OCI-LY7 (cell line): ENCODE measurements at regions not wholly inside any gene's neighbourhood (a gene's known extent, or its start where the extent isn't known, plus 50 kb on each side); places are given as distances from the start of the nearest gene placed in this dataset.

Experiments
- BruUV-seq: library from RNA; stranded (reverse); fragments of 400-500 nt; replicated peaks from 2 replicates; lab custom pipeline; 2021; lab: Mats Ljungman, UMichigan
- CTCF ChIA-PET: fragments of 300-600 bp; sonication (Branson Sonifier 250); formaldehyde crosslinking; loops from one replicate; lab custom pipeline; 2022; ENCODE audit warnings: antibody characterized with exemption; ENCODE audit not compliant: unreplicated experiment; lab: Charles Lee
- POLR2A ChIA-PET: fragments of 300-600 bp; sonication (Branson Sonifier 250); formaldehyde crosslinking; loops from one replicate; lab custom pipeline; 2022; ENCODE audit warnings: antibody characterized with exemption; lab: Charles Lee
- DNase-seq: peaks from one replicate; pipeline ENCODE4 v3.0.0-alpha.2; 2015; ENCODE audit warnings: low spot score
- H2AFZ ChIP-seq: fragments of 200-600 bp; sonication (generic), shearing (Covaris generic); 2 replicates; pipeline ENCODE4 v1.6.1; 2014; ENCODE audit warnings: mild to moderate bottlenecking, antibody characterized with exemption, low read length, moderate library complexity
- H3K27ac ChIP-seq: fragments of 200-600 bp; sonication (generic); 2 replicates; pipeline ENCODE4 v1.5.1; 2014; ENCODE audit warnings: mixed run types, low read depth, mild to moderate bottlenecking, moderate library complexity, low read length, inconsistent platforms; ENCODE audit not compliant: poor library complexity, severe bottlenecking
- H3K36me3 ChIP-seq: fragments of 200-600 bp; sonication (generic); 2 replicates; pipeline ENCODE4 v1.6.1; 2014; ENCODE audit warnings: mild to moderate bottlenecking, antibody characterized with exemption, low read length, moderate library complexity, mixed read lengths; ENCODE audit not compliant: insufficient read depth
- H3K4me1 ChIP-seq: fragments of 200-600 bp; sonication (generic); 2 replicates; pipeline ENCODE4 v1.5.1; 2014; ENCODE audit warnings: mild to moderate bottlenecking, low read length; ENCODE audit not compliant: insufficient read depth, poor library complexity, severe bottlenecking
- H3K4me2 ChIP-seq: fragments of 200-600 bp; sonication (generic); 2 replicates; pipeline ENCODE4 v1.6.1; 2014; ENCODE audit warnings: mild to moderate bottlenecking, low read length
- H3K4me3 ChIP-seq: fragments of 200-600 bp; sonication (generic); 2 replicates; pipeline ENCODE4 v1.5.1; 2014; ENCODE audit warnings: mild to moderate bottlenecking, low read depth, low read length; ENCODE audit not compliant: poor library complexity, severe bottlenecking
- H3K79me2 ChIP-seq: fragments of 200-600 bp; sonication (generic); 2 replicates; pipeline ENCODE4 v1.6.1; 2016; ENCODE audit warnings: low read depth, mild to moderate bottlenecking, low read length, moderate library complexity, mixed read lengths; ENCODE audit not compliant: insufficient read depth
- H3K9me2 ChIP-seq: fragments of 200-600 bp; sonication (generic); 2 replicates; pipeline ENCODE4 v1.6.1; 2016; ENCODE audit warnings: mild to moderate bottlenecking, low read length, mixed read lengths; ENCODE audit not compliant: insufficient read depth
- H3K9me3 ChIP-seq: fragments of 200-600 bp; sonication (generic); 2 replicates; pipeline ENCODE4 v1.6.1; 2014; ENCODE audit warnings: mild to moderate bottlenecking, mixed run types, low read length, mixed read lengths
- H4K20me1 ChIP-seq: fragments of 200-600 bp; sonication (generic); 2 replicates; pipeline ENCODE4 v1.6.1; 2014; ENCODE audit warnings: mild to moderate bottlenecking, antibody characterized with exemption, low read length, moderate library complexity, mixed read lengths; ENCODE audit not compliant: insufficient read depth
- CTCF ChIP-seq: fragments of 200-600 bp; sonication (generic); conservative IDR thresholded peaks from 2 replicates; pipeline ENCODE4 v1.5.1; 2014; ENCODE audit warnings: mild to moderate bottlenecking, antibody characterized with exemption, low read length, moderate library complexity, mixed read lengths
- EZH2phosphoT487 ChIP-seq: fragments of 200-600 bp; sonication (generic); IDR thresholded peaks from 2 replicates; pipeline ENCODE4 v1.6.1; 2018; ENCODE audit warnings: low read depth, borderline replicate concordance, mild to moderate bottlenecking, mixed run types, antibody characterized with exemption, low read length, moderate library complexity, mixed read lengths
- intact Hi-C: fragments of 100-400 bp; cut with micrococcal nuclease; formaldehyde crosslinking; loops from one replicate; pipeline ENCODE4 v1.10.0; 2022; ENCODE audit not compliant: unreplicated experiment

DNA sequence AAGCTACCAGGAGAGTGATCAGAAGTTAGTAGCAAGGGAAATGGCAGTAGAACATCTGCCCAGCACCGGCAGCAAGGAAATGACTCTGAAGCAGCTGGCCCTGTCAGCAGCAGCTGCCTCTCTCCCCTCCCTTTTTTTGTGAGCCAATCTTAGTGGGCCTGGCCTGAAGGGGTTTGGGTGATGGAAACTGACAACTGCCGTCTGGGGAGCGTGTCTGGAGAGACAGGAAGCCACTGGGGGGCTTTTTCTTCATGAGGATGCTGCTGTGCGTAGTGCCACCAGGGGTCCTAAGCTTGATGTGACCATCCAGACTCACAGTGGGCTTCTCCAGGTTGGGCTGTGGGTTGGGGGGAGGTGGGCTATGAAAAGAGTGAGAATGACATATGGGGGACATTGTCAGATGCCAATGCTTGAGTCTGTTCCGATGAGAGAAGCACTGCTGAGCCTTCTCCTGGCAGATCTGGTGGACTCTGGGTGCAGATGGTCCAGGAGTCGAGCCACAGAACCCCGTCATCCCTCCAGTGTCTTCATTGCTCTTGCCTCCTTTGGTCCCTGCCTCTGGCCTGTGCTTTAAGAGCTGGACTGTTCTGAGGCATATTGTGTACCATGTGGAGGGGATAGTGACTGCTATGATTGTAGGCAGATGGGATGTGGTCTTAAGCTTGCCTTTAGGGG lies 87.6 kb upstream of the HIF1A start:
- peak; percentile 86 for DNase-seq
- Histone ChIP-seq H3K4me1 (peaks cover 52% of the 10 kb centered on the region), H3K9me3 (no peaks in the 10 kb centered on the region), H3K36me3 (no peaks in the 10 kb centered on the region; the same call in 1 of the 2 replicates), H2AFZ (peak overlapping the region; percentile 68), H4K20me1 (no peaks in the 10 kb centered on the region), H3K4me2 (peak overlapping the region; percentile 43), H3K4me3 (no peak overlapping the region), H3K27ac (peak overlapping the region; percentile 6), H3K79me2 (no peaks in the 10 kb centered on the region), H3K9me2 (no peaks in the 10 kb centered on the region)
- TF ChIP-seq CTCF: peak; percentile 73
- TF ChIP-seq EZH2phosphoT487: no peak
- CTCF ChIA-PET: interaction anchor here (0.7 kb wide), 1 partner anchor 19 kb away, joined by 3 read pairs; no protein-coding TSS in a partner anchor
- intact Hi-C loops: no loop called here
- BruUV-seq: no TSS peak
- POLR2A ChIA-PET: interaction anchor here (0.6 to 1.2 kb wide), 7 partner anchors 9 to 360 kb away, joined by 3 to 5 read pairs (median 3); no protein-coding TSS in a partner anchor

DNA sequence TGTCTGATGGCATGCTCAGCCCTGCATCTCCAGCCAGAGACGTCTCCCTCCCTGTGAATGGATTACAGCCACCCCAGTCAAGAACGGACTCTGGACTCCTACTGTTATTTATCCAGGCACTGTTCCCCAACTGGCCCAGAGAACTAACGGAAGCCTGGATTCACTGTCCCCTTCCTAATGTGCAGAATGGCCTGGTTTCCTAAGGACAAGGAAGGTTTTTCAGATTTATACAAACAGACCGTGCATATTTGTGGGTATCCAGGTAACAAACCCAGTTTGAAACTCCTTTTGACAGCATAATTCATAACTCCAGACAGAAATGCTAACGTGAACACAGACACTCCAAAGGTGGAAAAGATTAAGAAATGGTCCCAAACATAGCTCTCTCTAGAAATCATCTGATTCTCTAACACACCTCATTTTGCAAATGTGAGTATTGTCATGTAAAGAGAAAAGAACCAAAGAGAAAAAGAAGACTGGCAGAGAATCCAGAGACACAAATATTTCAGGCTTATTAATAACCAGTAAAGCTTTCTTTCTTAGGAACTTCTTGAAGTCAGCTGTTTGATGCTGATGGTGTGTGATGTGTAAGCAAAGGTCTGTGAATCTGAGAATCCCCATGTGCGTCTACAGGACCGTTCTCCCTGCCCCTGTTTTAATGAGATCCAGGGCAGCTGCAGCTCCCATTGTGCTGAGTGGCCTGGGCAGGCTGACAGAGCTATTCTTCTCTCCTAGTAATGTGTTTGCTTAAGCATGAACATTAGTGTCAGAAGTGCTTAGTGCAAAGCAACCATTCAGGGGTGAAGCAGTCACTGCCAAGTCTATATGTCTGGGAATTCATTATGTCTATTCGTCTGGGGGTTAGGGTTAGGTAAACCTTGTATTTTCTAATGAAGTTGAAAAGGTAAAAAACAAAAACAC lies 86.8 kb upstream of the HIF1A start:
- DNase-seq: no peak
- Histone ChIP-seq H3K4me2 (no peak overlapping the region), H4K20me1 (no peaks in the 10 kb centered on the region), H3K79me2 (no peaks in the 10 kb centered on the region), H2AFZ (peak overlapping the region; percentile 68), H3K4me1 (peaks cover 46% of the 10 kb centered on the region), H3K9me3 (no peaks in the 10 kb centered on the region), H3K36me3 (no peaks in the 10 kb centered on the region; the same call in 1 of the 2 replicates), H3K27ac (no peak overlapping the region), H3K9me2 (no peaks in the 10 kb centered on the region), H3K4me3 (no peak overlapping the region)
- ChIA-PET POLR2A (interaction anchor here (0.6 to 1.6 kb wide), 9 partner anchors 9 to 136 kb away, joined by 3 to 5 read pairs (median 3); no protein-coding TSS in a partner anchor), CTCF (interaction anchor here (0.7 kb wide), 1 partner anchor 19 kb away, joined by 3 read pairs; no protein-coding TSS in a partner anchor)
- intact Hi-C loops: no loop called here
- no peak for TF ChIP-seq EZH2phosphoT487
- TF ChIP-seq CTCF: no peak
- BruUV-seq: no TSS peak
